ENCODE measurements at regions not wholly inside any gene's neighbourhood (a gene's known extent, or its start where the extent isn't known, plus 50 kb on each side); places are given as distances from the start of the nearest gene placed in this dataset.

DNA sequence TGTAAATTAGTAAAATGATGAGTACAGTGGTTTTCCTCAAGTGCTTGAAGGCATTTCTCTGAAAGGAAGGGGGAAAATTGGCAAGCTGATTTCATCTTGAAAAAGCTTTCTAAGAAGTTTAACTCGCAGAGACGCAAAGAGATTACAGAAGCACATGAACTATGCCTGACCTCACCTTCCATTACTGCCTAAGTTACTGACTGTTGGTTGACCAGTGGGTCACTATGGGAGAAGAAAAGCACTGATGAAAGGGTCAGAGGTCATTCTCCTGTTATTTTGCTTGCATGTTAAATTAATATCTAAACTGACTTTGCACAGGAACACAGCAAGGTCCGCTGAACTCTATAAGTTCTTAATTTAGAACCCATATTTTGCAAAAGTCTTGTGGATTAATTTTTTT is 225.6 kb downstream of the ARL4A start:
- TF ChIP-seq, protein P1, sequence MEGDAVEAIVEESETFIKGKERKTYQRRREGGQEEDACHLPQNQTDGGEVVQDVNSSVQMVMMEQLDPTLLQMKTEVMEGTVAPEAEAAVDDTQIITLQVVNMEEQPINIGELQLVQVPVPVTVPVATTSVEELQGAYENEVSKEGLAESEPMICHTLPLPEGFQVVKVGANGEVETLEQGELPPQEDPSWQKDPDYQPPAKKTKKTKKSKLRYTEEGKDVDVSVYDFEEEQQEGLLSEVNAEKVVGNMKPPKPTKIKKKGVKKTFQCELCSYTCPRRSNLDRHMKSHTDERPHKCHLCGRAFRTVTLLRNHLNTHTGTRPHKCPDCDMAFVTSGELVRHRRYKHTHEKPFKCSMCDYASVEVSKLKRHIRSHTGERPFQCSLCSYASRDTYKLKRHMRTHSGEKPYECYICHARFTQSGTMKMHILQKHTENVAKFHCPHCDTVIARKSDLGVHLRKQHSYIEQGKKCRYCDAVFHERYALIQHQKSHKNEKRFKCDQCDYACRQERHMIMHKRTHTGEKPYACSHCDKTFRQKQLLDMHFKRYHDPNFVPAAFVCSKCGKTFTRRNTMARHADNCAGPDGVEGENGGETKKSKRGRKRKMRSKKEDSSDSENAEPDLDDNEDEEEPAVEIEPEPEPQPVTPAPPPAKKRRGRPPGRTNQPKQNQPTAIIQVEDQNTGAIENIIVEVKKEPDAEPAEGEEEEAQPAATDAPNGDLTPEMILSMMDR (conservative IDR thresholded peaks at IDR 0.05 in 1 of 2, IDR thresholded peaks at IDR 0.05 in 1 of 2; ENCODE audit: extremely low read depth in 1 of 2, insufficient read depth in 1 of 2, low read depth in 1 of 2, low read length in 2 of 2) = no peak
- TF ChIP-seq EZH2 (IDR thresholded peaks at IDR 0.05; ENCODE audit: borderline replicate concordance, low read length) = no peak
